LNCAP (cell line): ENCODE measurements at regions not wholly inside any gene's neighbourhood (a gene's known extent, or its start where the extent isn't known, plus 50 kb on each side); places are given as distances from the start of the nearest gene placed in this dataset.

Source experiments
- CTCF ChIP-seq: fragments of 450-650 bp; IDR thresholded peaks from 2 replicates; pipeline ENCODE4 v1.5.1; 2017; ENCODE audit warnings: mild to moderate bottlenecking

DNA sequence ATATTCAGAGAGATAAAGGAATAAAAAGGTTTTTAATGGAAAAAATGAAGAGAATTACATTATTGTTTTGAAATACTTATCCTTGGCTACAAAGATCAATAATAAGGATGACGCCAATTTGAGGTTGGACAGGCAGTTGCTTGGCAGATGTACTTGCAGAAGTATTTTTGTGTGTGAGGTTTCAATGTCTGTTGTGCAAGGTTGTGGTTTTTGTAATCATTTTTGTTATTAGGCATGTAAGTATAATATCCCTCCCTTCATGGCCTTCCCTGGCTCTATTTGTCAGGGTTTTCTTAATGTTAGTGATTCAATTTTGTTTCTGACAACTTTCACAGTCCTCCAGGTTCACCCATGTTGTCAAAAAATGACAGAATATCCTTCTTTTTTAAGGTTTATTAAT lies 105.9 kb downstream of the OTOL1 start:
- no peak for TF ChIP-seq CTCF

DNA sequence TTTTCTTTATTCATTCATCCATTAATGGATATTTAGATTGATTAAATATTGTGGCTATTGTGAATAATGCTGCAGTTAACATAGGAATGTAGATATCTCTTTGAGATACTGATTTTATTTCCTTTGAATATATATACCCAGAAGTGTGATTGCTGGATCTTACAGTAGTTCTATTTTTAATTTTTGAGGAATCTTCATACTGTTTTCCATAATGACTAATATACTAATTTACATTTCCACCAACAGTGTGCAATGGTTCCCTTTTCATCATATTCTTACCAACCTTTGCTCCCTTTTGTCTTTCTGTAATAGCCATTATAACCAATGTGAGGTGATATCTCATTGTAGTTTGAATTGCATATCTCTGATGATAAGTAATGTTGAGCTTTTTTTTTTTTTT lies 106.3 kb downstream of the OTOL1 start:
- TF ChIP-seq CTCF = no peak

DNA sequence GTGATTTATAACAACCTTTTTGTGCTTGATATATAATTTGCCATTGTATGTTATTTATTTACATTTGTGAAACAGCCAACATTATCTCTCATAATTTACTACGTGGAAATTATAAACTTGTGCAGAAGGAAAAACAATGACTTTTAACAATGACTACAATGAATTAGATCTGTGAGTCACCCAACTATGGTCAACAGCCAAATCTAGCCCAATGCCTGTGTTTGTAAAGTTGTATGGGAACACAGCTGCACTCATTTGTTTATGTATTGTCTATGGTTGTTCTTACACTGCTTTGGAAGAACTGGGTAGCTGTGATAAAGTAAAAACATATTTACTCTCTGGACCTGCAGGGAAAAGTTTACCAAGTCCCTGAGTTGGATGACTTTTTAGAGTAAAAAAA lies 110.4 kb downstream of the OTOL1 start:
- TF ChIP-seq CTCF = no peak

DNA sequence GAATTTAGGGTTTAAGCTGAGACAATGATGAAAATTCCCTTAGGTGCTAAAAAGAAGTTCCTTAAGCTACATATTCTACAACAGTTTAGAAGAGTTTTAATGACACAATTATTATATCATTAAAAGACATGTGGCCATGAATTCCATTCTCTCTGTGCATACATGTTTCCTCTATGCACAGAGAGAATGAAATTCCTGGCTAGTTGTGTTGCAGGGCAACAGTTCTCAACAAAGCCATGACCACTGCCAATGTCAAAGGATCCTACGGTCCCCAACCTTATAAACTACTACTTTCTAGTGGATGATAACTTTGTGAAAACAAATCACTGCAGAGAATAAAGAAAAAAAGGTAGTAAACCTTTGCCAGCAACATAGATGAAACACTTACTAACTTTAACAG lies 122.7 kb downstream of the OTOL1 start:
- no peak for TF ChIP-seq CTCF

GRCh38 chr3:161630794-161631193 lies 134.2 kb downstream of the OTOL1 start:
- no peak for TF ChIP-seq CTCF

- no peak for TF ChIP-seq CTCF
Measured at GRCh38 chr3:161631536-161631935, 134.9 kb downstream of the OTOL1 start.

DNA sequence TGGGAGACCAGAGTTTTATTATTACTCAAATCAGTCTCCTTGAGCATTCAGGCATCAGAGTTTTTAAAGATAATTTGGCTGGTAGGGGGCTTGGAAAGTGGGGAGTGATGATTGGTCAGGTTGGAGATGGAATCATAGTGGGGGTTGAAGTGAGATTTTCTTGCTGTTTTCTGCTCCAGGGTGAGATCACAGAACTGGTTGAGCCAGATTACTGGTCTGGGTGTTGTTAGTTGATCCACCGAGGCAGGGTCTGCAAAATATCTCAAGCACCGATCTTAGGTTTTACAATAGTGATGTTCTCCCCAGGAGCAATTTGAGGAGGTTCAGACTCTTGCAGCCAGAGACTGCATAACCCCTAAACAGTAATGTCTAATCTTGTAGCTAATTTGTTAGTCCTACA lies 141.0 kb downstream of the OTOL1 start:
- no peak for TF ChIP-seq CTCF

- no peak for TF ChIP-seq CTCF
Measured at GRCh38 chr3:161640181-161640580, 143.6 kb downstream of the OTOL1 start.
